ENCODE measurements at regions not wholly inside any gene's neighbourhood (a gene's known extent, or its start where the extent isn't known, plus 50 kb on each side); places are given as distances from the start of the nearest gene placed in this dataset.

- DNase-seq (ENCODE audit: low read depth, low spot score) = no peak
- Histone ChIP-seq H3K79me2 (ENCODE audit: control insufficient read depth, insufficient read depth, low read length) (no peaks in the 10 kb centered on the region), H3K27me3 (ENCODE audit: control insufficient read depth in 2 of 2, insufficient read depth in 2 of 2, low read length in 2 of 2) (no peaks in the 10 kb centered on the region), H3K36me3 (ENCODE audit: control insufficient read depth in 2 of 2, extremely low read depth in 1 of 2, insufficient read depth in 2 of 2, low read length in 2 of 2) (no peaks in the 10 kb centered on the region), H3K9ac (replicated peaks; ENCODE audit: extremely low read depth, insufficient read depth, low read length) (no peak overlapping the region), H3K4me1 (ENCODE audit: control insufficient read depth, extremely low read depth, insufficient read depth, low read length) (no peaks in the 10 kb centered on the region), H4K20me1 (replicated peaks; ENCODE audit: control insufficient read depth, extremely low read depth, insufficient read depth, low read length) (no peaks in the 10 kb centered on the region), H2AFZ (ENCODE audit: low read depth, low read length) (no peak overlapping the region), H3K4me2 (ENCODE audit: insufficient read depth, low read length) (no peak overlapping the region), H3K27ac (ENCODE audit: insufficient read depth, low read depth, low read length) (no peak overlapping the region), H3K9me1 (replicated peaks; ENCODE audit: control insufficient read depth, extremely low read depth, insufficient read depth, low read length) (no peaks in the 10 kb centered on the region), H3K4me3 (replicated peaks in 1 of 3; ENCODE audit: insufficient read depth in 1 of 3, low read depth in 1 of 3, low read length in 3 of 3) (no peak overlapping the region), H3K9me3 (replicated peaks; ENCODE audit: control insufficient read depth, insufficient read depth, low read length) (no peaks in the 10 kb centered on the region)
- intact Hi-C loops (cut with micrococcal nuclease) (no loop called here), dilution Hi-C loops (cut with MboI; ENCODE audit: extremely low pct_ligation_motif_present, low sequenced_read_pairs) (no loop called here)
- BruUV-seq (replicated peaks) = no TSS peak
- FAIRE-seq = no peak
- ChIA-PET CTCF (no interaction called here), POLR2A (no interaction called here)
- TF ChIP-seq EZH2 (IDR thresholded peaks at IDR 0.05; ENCODE audit: borderline replicate concordance, low read depth, low read length, severe bottlenecking) (no peak), POLR2A (IDR thresholded peaks at IDR 0.05; ENCODE audit: low read depth, low read length) (no peak)
These were observed 228.7 kb upstream of the SKOR2 start for GRCh38 chr18:47480166-47480565.

DNA sequence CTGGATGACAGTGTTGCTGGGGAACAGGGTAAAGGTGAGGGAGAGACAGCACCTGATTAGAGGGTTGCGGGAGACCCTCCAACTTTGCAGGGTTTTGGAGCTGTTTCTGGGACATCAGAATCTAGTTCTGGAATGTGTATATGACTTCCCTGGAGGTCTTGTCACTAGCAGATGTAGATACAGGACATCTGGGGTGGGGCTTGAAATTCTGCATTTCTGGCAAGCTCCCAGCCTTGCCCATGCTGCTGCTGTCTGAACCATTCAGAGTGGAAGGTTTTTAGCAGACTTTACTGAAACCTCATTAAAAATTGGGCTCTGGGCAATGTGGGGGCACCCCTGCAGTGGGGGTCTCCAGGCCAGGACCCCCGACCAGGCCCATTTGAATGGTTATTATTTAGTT, 220.3 kb upstream of the SKOR2 start:
- H3K27me3 ChIP-seq (ENCODE audit: control insufficient read depth in 2 of 2, insufficient read depth in 2 of 2, low read length in 2 of 2) = no peaks in the 10 kb centered on the region
- H3K9ac ChIP-seq (replicated peaks; ENCODE audit: extremely low read depth, insufficient read depth, low read length) = no peak overlapping the region
- BruUV-seq (replicated peaks) = no TSS peak
- intact Hi-C loops (cut with micrococcal nuclease) = no loop called here
- TF ChIP-seq EZH2 (IDR thresholded peaks at IDR 0.05; ENCODE audit: borderline replicate concordance, low read depth, low read length, severe bottlenecking) = no peak
- no peak for TF ChIP-seq FOS (IDR thresholded peaks at IDR 0.05; ENCODE audit: borderline replicate concordance, insufficient read depth, low read length)
- no peak for TF ChIP-seq MAX (IDR thresholded peaks at IDR 0.05; ENCODE audit: insufficient read depth, insufficient read length)
- TF ChIP-seq POLR2A (IDR thresholded peaks at IDR 0.05; ENCODE audit: low read depth, low read length) = no peak
- no peak for TF ChIP-seq JUN (IDR thresholded peaks at IDR 0.05; ENCODE audit: borderline replicate concordance, insufficient read depth, insufficient read length, low read depth)
- TF ChIP-seq, protein P1, sequence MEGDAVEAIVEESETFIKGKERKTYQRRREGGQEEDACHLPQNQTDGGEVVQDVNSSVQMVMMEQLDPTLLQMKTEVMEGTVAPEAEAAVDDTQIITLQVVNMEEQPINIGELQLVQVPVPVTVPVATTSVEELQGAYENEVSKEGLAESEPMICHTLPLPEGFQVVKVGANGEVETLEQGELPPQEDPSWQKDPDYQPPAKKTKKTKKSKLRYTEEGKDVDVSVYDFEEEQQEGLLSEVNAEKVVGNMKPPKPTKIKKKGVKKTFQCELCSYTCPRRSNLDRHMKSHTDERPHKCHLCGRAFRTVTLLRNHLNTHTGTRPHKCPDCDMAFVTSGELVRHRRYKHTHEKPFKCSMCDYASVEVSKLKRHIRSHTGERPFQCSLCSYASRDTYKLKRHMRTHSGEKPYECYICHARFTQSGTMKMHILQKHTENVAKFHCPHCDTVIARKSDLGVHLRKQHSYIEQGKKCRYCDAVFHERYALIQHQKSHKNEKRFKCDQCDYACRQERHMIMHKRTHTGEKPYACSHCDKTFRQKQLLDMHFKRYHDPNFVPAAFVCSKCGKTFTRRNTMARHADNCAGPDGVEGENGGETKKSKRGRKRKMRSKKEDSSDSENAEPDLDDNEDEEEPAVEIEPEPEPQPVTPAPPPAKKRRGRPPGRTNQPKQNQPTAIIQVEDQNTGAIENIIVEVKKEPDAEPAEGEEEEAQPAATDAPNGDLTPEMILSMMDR (IDR thresholded peaks at IDR 0.05; ENCODE audit: extremely low read depth in 1 of 2, insufficient read depth in 1 of 2, low read depth in 1 of 2, low read length in 2 of 2) = no peak
- no peak for TF ChIP-seq MYC (IDR thresholded peaks at IDR 0.05; ENCODE audit: low read depth, low read length)
- TF ChIP-seq GATA2 (IDR thresholded peaks at IDR 0.05; ENCODE audit: insufficient read depth, insufficient read length, low read depth, low read length) = no peak
- no peak for TF ChIP-seq POLR2AphosphoS5 (IDR thresholded peaks at IDR 0.05; ENCODE audit: insufficient read depth, low read depth, low read length)
- H4K20me1 ChIP-seq (replicated peaks; ENCODE audit: control insufficient read depth, extremely low read depth, insufficient read depth, low read length) = no peaks in the 10 kb centered on the region
- dilution Hi-C loops (cut with MboI; ENCODE audit: extremely low pct_ligation_motif_present, low sequenced_read_pairs) = no loop called here
- DNase-seq (ENCODE audit: low read depth, low spot score) (no peak), FAIRE-seq (no peak)
- H3K4me2 ChIP-seq (ENCODE audit: insufficient read depth, low read length) = no peak overlapping the region
- H3K9me3 ChIP-seq (replicated peaks; ENCODE audit: control insufficient read depth, insufficient read depth, low read length) = no peaks in the 10 kb centered on the region
- no peaks in the 10 kb centered on the region for H3K36me3 ChIP-seq (ENCODE audit: control insufficient read depth in 2 of 2, extremely low read depth in 1 of 2, insufficient read depth in 2 of 2, low read length in 2 of 2)
- H2AFZ ChIP-seq (ENCODE audit: low read depth, low read length) = no peak overlapping the region
- ChIA-PET CTCF (no interaction called here), POLR2A (no interaction called here)
- no peaks in the 10 kb centered on the region for H3K9me1 ChIP-seq (replicated peaks; ENCODE audit: control insufficient read depth, extremely low read depth, insufficient read depth, low read length)
- no peak overlapping the region for H3K4me3 ChIP-seq (replicated peaks in 1 of 3; ENCODE audit: insufficient read depth in 1 of 3, low read depth in 1 of 3, low read length in 3 of 3)
- no peaks in the 10 kb centered on the region for H3K79me2 ChIP-seq (ENCODE audit: control insufficient read depth, insufficient read depth, low read length)
- H3K4me1 ChIP-seq (ENCODE audit: control insufficient read depth, extremely low read depth, insufficient read depth, low read length) = no peaks in the 10 kb centered on the region
- H3K27ac ChIP-seq (ENCODE audit: insufficient read depth, low read depth, low read length) = no peak overlapping the region
